ENCODE measurements at regions not wholly inside any gene's neighbourhood (a gene's known extent, or its start where the extent isn't known, plus 50 kb on each side); places are given as distances from the start of the nearest gene placed in this dataset.
"Not testable (repeated sequence)": the region's sequence is repeated elsewhere in the genome, so short reads cannot be mapped to it uniquely, and the experiment has no call there.

- POLR2A ChIA-PET (ENCODE audit: low non-redundant PET), result no interaction called here
- no peak overlapping the region for H3K27ac ChIP-seq
- DNase-seq (ENCODE audit: low spot score), result no peak
- no peak for TF ChIP-seq CTCF (conservative IDR thresholded peaks at IDR 0.05; ENCODE audit: low read depth)
- CTCF ChIA-PET, result interaction anchor here (0.6 kb wide), 1 partner anchor 512 kb away, joined by 3 read pairs; no protein-coding TSS in a partner anchor
Observed at GRCh38 chr12:54719691-54720090, 71.5 kb upstream of the DCD start.

- no peak for TF ChIP-seq CTCF (conservative IDR thresholded peaks at IDR 0.05; ENCODE audit: low read depth)
Observed at GRCh38 chr12:54716261-54716660, 68.1 kb upstream of the DCD start.

GRCh38 chr12:54713876-54714275 lies 65.7 kb upstream of the DCD start:
- H3K27ac ChIP-seq; POLR2A ChIA-PET (ENCODE audit: low non-redundant PET); DNase-seq (ENCODE audit: low spot score): not testable (repeated sequence)
- CTCF ChIA-PET, result interaction anchor here (1.0 kb wide), 1 partner anchor 12 kb away, joined by 4 read pairs; no protein-coding TSS in a partner anchor

More at GRCh38 chr12:54716261-54716660, 68.1 kb upstream of the DCD start:
- no peak for DNase-seq (ENCODE audit: low spot score)
- ChIA-PET CTCF (interaction anchor here (1.3 kb wide), 1 partner anchor 33 kb away, joined by 5 read pairs; no protein-coding TSS in a partner anchor), POLR2A (ENCODE audit: low non-redundant PET) (no interaction called here)
- H3K27ac ChIP-seq, result no peak overlapping the region

GRCh38 chr12:54711669-54712068 lies 63.5 kb upstream of the DCD start:
- DNase-seq (ENCODE audit: low spot score), result no peak
- no peak overlapping the region for H3K27ac ChIP-seq
- ChIA-PET POLR2A (ENCODE audit: low non-redundant PET) (no interaction called here), CTCF (no interaction called here)
- TF ChIP-seq CTCF (conservative IDR thresholded peaks at IDR 0.05; ENCODE audit: low read depth), result no peak

GRCh38 chr12:54708826-54709225 lies 60.7 kb upstream of the DCD start:
- CTCF ChIA-PET, result interaction anchor here (0.6 kb wide), 1 partner anchor 434 kb away, joined by 3 read pairs; no protein-coding TSS in a partner anchor

GRCh38 chr12:54704202-54704601 lies 56.0 kb upstream of the DCD start:
- POLR2A ChIA-PET (ENCODE audit: low non-redundant PET), result no interaction called here
- CTCF ChIA-PET, result no interaction called here
- no peak for TF ChIP-seq CTCF (conservative IDR thresholded peaks at IDR 0.05; ENCODE audit: low read depth)
- no peak overlapping the region for H3K27ac ChIP-seq
- no peak for DNase-seq (ENCODE audit: low spot score)

More at GRCh38 chr12:54708826-54709225, 60.7 kb upstream of the DCD start:
- TF ChIP-seq CTCF (conservative IDR thresholded peaks at IDR 0.05; ENCODE audit: low read depth), result no peak
- DNase-seq (ENCODE audit: low spot score), result no peak
- POLR2A ChIA-PET (ENCODE audit: low non-redundant PET), result no interaction called here
- no peak overlapping the region for H3K27ac ChIP-seq

GRCh38 chr12:54701940-54702592 lies 53.9 kb upstream of the DCD start:
- peak; percentile 61 for DNase-seq (ENCODE audit: low spot score)
- ChIA-PET POLR2A (ENCODE audit: low non-redundant PET) (interaction anchor here (0.5 kb wide), 1 partner anchor 64 kb away, joined by 4 read pairs; no protein-coding TSS in a partner anchor), CTCF (interaction anchor here (0.6 to 1.2 kb wide), 8 partner anchors 11 to 370 kb away, joined by 3 to 4 read pairs (median 3); partner anchors contain the start of gene MUCL1)
- no peak overlapping the region for H3K27ac ChIP-seq
- TF ChIP-seq CTCF (conservative IDR thresholded peaks at IDR 0.05; ENCODE audit: low read depth), result peak; percentile 67
